Ishikawa (cell line): ENCODE measurements at regions not wholly inside any gene's neighbourhood (a gene's known extent, or its start where the extent isn't known, plus 50 kb on each side); places are given as distances from the start of the nearest gene placed in this dataset.

ENCODE experiments used
- CEBPB ChIP-seq: IDR thresholded peaks from 2 replicates; pipeline ENCODE4 v1.6.1; 2012
- CREB1 ChIP-seq: IDR thresholded peaks from 2 replicates; pipeline ENCODE4 v1.6.1; 2012; ENCODE audit warnings: low read depth
- EGR1 ChIP-seq: IDR thresholded peaks from 2 replicates; pipeline ENCODE4 v1.6.1; 2012
- EP300 ChIP-seq: IDR thresholded peaks from 2 replicates; pipeline ENCODE4 v1.6.1; 2012; ENCODE audit warnings: borderline replicate concordance
- FOXM1 ChIP-seq: IDR thresholded peaks from 2 replicates; pipeline ENCODE4 v1.6.1; 2012; ENCODE audit warnings: low read depth, borderline replicate concordance
- MAX ChIP-seq: IDR thresholded peaks from 2 replicates; pipeline ENCODE4 v1.6.1; 2012
- NFIC ChIP-seq: IDR thresholded peaks from 2 replicates; pipeline ENCODE4 v1.6.1; 2012
- RAD21 ChIP-seq: IDR thresholded peaks from 2 replicates; pipeline ENCODE4 v1.6.1; 2012; ENCODE audit warnings: low read depth
- REST ChIP-seq: IDR thresholded peaks from 2 replicates; pipeline ENCODE4 v1.6.1; 2012; ENCODE audit warnings: low read depth, mild to moderate bottlenecking
- TAF1 ChIP-seq: IDR thresholded peaks from 2 replicates; pipeline ENCODE4 v1.6.1; 2012; ENCODE audit warnings: low read depth, mild to moderate bottlenecking
- TCF12 ChIP-seq: IDR thresholded peaks from 2 replicates; pipeline ENCODE4 v1.6.1; 2012; ENCODE audit warnings: low read depth
- TEAD4 ChIP-seq: IDR thresholded peaks from 2 replicates; pipeline ENCODE4 v1.6.1; 2012
- USF1 ChIP-seq: IDR thresholded peaks from 2 replicates; pipeline ENCODE4 v1.6.1; 2012
- YY1 ChIP-seq: IDR thresholded peaks from 2 replicates; pipeline ENCODE4 v1.6.1; 2012; ENCODE audit warnings: low read depth
- ZBTB7A ChIP-seq: IDR thresholded peaks from 2 replicates; pipeline ENCODE4 v1.6.1; 2012; ENCODE audit warnings: low read depth

GRCh38 chr4:179353786-179354185 lies 1911.5 kb upstream of the AGA start:
- TF ChIP-seq TCF12 (no peak), EGR1 (no peak), EP300 (no peak), CEBPB (no peak), TAF1 (no peak), MAX (no peak), REST (no peak)

- TF ChIP-seq EGR1 (no peak), TAF1 (no peak), YY1 (no peak), EP300 (no peak), USF1 (no peak), RAD21 (no peak), CREB1 (no peak), CEBPB (no peak), NFIC (no peak), TEAD4 (no peak), TCF12 (no peak), REST (no peak), FOXM1 (no peak)
Measured at GRCh38 chr4:179361978-179362486, 1919.8 kb upstream of the AGA start.

GRCh38 chr4:179372242-179372641 lies 1930.0 kb upstream of the AGA start:
- TF ChIP-seq REST, result no peak
- no peak for TF ChIP-seq CREB1
- TF ChIP-seq EGR1, result no peak
- TF ChIP-seq FOXM1, result no peak
- TF ChIP-seq YY1, result no peak

- TF ChIP-seq YY1, result no peak
Measured at GRCh38 chr4:179372746-179373145, 1930.5 kb upstream of the AGA start.

- TF ChIP-seq MAX (no peak), EP300 (no peak), FOXM1 (no peak), CEBPB (no peak), CREB1 (no peak), USF1 (no peak), REST (no peak), ZBTB7A (no peak), TCF12 (no peak), NFIC (no peak), EGR1 (no peak), RAD21 (no peak), TEAD4 (no peak), YY1 (no peak)
Measured at GRCh38 chr4:179392787-179393186, 1950.5 kb upstream of the AGA start.
